H54 (cell line): ENCODE measurements at regions not wholly inside any gene's neighbourhood (a gene's known extent, or its start where the extent isn't known, plus 50 kb on each side); places are given as distances from the start of the nearest gene placed in this dataset.
A peak's percentile ranks its signal among the peaks of the same experiment; 100 is the strongest.

Source experiments
- DNase-seq: peaks from one replicate; pipeline ENCODE4 v3.0.0; 2011; ENCODE audit warnings: low spot score, mixed read lengths; ENCODE audit not compliant: insufficient read length
- FAIRE-seq: peaks from 3 replicates; lab custom pipeline; 2011; peaks lifted over from hg19 to GRCh38; lab: Jason Lieb, UNC
- POLR2A ChIP-seq: IDR thresholded peaks from 2 replicates; pipeline ENCODE4 v1.6.1; 2011; ENCODE audit warnings: low read depth, mild to moderate bottlenecking, low read length

GRCh38 chr10:44014644-44015250 is 366.1 kb upstream of the ZNF32 start:
- FAIRE-seq (no peak), DNase-seq (no peak)
- no peak for TF ChIP-seq POLR2A

GRCh38 chr10:44013981-44014380 is 365.3 kb upstream of the ZNF32 start:
- TF ChIP-seq POLR2A: no peak
- DNase-seq (no peak), FAIRE-seq (no peak)

GRCh38 chr10:44012921-44013320 is 364.2 kb upstream of the ZNF32 start:
- no peak for DNase-seq
- no peak for FAIRE-seq
- no peak for TF ChIP-seq POLR2A

- FAIRE-seq (no peak), DNase-seq (no peak)
- no peak for TF ChIP-seq POLR2A
Observed at GRCh38 chr10:44011603-44011981, 362.9 kb upstream of the ZNF32 start.

- no peak for TF ChIP-seq POLR2A
- no peak for FAIRE-seq
- DNase-seq: no peak
Observed at GRCh38 chr10:44010873-44011602, 362.4 kb upstream of the ZNF32 start.

GRCh38 chr10:44009891-44010632 is 361.4 kb upstream of the ZNF32 start:
- FAIRE-seq (no peak), DNase-seq (no peak)
- no peak for TF ChIP-seq POLR2A

GRCh38 chr10:44008917-44009709 is 360.4 kb upstream of the ZNF32 start:
- no peak for TF ChIP-seq POLR2A
- DNase-seq (no peak), FAIRE-seq (no peak)

GRCh38 chr10:44008270-44008916 is 359.7 kb upstream of the ZNF32 start:
- FAIRE-seq: no peak
- TF ChIP-seq POLR2A: no peak
- DNase-seq: peak; percentile 75

- FAIRE-seq (no peak), DNase-seq (no peak)
- TF ChIP-seq POLR2A: no peak
Observed at GRCh38 chr10:44006771-44007170, 358.1 kb upstream of the ZNF32 start.

GRCh38 chr10:44005788-44006099 is 357.1 kb upstream of the ZNF32 start:
- TF ChIP-seq POLR2A: no peak
- DNase-seq: no peak
- no peak for FAIRE-seq

- DNase-seq: no peak
- TF ChIP-seq POLR2A: no peak
- FAIRE-seq: no peak
Observed at GRCh38 chr10:44004913-44005787, 356.5 kb upstream of the ZNF32 start.

- DNase-seq (no peak), FAIRE-seq (no peak)
- no peak for TF ChIP-seq POLR2A
Observed at GRCh38 chr10:43998021-43998809, 349.5 kb upstream of the ZNF32 start.

- no peak for TF ChIP-seq POLR2A
- DNase-seq: no peak
- FAIRE-seq: no peak
Observed at GRCh38 chr10:43997330-43997729, 348.6 kb upstream of the ZNF32 start.
